HS-5 (cell line): ENCODE measurements at regions not wholly inside any gene's neighbourhood (a gene's known extent, or its start where the extent isn't known, plus 50 kb on each side); places are given as distances from the start of the nearest gene placed in this dataset.
"Not testable (repeated sequence)": the region's sequence is repeated elsewhere in the genome, so short reads cannot be mapped to it uniquely, and the experiment has no call there.

Experiments
- DNase-seq: peaks from one replicate; pipeline ENCODE4 v3.0.0-alpha.2; 2012; ENCODE audit warnings: low read depth

GRCh38 chr12:31906557-31907301, 52.5 kb upstream of the RESF1 start:
- DNase-seq = no peak

DNA sequence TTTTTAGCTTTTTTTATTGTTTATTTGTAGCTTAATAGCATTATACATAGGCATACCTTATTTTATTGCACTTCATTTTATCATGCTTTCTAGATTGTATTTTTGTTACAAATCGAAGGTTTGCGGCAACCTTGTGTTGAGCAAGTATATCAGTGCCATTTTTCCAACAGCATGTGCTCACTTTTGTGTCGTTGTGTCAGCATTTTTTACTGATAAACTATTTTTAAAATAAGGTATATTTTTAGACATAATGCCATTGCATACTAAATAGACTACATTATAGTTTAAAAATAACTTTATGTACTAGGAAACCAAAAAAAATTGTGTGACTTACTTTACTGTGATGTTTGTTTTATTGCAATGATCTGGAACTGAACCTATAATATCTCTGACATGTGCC, 56.2 kb upstream of the RESF1 start:
- DNase-seq = no peak

DNA sequence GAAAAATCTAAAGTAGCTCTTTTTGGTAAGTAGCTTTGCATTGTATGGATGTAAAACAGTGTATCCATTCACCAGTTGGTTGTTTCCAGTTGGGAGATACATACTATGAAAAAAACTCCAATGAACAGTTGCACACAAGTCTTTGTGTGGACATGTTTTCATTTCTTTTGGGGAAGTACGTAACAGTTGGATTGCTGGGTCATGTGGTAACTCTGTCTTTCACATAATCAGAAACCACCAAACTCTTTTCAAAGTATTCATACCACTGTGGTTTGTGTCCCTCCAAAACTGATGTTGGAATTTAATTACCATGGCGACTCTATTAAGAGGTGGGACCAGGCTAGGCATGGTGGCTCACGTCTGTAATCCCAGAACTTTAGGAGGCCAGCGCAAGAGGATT, 58.9 kb upstream of the RESF1 start:
- DNase-seq = no peak

DNA sequence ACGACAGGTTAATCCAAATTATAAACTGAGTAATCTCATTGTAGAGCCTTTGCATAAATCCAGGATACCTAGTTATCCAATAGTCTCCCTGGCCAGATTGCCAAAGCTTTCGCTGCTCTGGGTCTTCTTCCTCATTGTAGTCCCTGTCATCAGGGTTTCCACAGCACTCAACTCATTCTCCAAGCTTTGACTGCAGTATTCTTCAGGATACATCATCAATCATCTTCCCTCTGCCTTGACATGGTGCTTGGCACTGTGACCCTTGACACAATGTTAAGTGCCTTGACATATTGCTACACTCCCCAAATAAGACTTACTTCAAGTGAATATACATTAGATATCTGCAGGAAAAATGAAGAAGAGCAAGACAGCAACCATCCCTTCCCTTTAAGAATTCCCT, 60.1 kb upstream of the RESF1 start:
- no peak for DNase-seq

GRCh38 chr12:31897781-31898503, 61.3 kb upstream of the RESF1 start:
- DNase-seq = no peak

DNA sequence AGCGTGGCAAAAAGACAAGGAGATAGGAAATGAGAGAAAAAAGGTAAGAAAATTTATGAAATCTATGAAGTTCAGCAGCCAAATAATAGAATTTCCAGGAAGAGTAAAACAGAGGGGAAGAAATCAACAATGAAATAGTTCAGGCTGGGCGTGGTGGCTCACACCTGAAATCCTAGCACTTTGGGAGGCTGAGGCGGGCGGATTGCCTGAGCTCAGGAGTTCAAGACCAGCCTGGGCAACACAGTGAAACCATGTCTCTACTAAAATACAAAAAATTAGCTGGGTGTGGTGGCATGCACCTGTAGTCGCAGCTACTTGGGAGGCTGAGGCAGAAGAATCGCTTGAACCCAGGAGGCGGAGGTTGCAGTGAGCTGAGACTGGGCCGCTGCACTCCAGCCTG, 62.1 kb upstream of the RESF1 start:
- not testable (repeated sequence) for DNase-seq

- DNase-seq = no peak
Measured at GRCh38 chr12:31896514-31897039, 62.6 kb upstream of the RESF1 start.

GRCh38 chr12:31895449-31896150, 63.6 kb upstream of the RESF1 start:
- no peak for DNase-seq

DNA sequence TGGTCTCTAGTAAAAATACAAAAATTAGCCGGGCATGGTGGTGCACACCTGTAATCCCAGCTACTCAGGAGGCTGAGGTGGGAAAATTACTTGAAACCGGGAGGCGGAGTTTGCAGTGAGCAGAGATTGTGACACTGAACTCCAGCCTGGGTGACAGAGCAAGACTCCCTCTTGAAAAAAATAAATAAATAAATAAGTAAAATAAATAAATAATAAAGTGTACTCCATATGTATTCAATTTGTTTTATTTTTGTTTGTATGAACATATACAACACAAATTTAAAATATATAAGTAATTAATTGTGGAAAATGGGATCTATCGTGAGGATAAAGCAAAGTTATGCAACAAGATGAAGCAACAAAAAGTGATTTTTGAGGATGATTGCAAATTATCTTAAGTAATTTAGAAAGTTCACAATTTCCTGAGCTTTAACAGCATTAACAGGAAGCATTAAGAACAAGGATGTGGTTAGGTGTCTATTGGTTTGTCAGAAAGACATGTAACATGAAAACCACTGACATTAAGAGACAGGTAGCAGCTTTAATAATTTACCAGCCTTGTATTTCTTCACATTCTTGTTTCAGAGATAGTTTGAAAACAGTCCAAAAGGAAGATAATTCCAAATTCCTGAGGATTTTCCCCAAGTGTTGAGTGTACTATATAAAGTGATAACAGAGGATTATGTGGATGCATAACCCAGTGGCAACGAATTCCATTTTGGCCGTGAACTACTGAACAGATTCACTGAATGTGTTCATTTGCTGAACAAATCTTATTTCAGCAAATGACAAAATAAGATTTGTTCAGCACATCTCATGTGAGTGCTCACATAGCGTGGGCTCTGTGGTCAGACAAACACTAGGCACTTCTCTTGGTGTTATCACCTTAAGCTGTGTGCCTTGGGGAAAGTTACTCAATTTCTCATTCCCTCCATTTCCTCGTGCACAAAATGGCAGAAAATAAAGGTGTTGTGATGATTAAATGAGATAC, 68.6 kb upstream of the RESF1 start:
- DNase-seq = no peak

GRCh38 chr12:31887109-31887811, 72.0 kb upstream of the RESF1 start:
- DNase-seq = no peak

DNA sequence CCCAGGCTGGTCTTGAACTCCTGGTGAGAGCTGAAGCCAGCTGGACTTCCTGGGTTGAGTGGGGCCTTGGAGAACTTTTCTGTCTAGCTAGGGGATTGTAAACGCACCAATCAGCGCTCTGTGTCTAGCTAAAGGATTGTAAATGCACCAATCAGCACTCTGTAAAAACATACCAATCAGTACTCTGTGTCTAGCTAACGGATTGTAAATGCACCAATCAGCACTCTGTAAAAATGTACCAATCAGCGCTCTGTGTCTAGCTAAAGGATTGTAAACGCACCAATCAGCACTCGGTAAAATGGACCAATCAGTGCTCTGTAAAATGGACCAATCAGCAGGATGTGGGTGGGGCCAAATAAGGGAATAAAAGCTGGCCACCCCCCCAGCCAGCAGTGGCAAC, 76.5 kb upstream of the RESF1 start:
- DNase-seq = not testable (repeated sequence)

- DNase-seq = no peak
Measured at GRCh38 chr12:31880340-31880739, 78.9 kb upstream of the RESF1 start.

DNA sequence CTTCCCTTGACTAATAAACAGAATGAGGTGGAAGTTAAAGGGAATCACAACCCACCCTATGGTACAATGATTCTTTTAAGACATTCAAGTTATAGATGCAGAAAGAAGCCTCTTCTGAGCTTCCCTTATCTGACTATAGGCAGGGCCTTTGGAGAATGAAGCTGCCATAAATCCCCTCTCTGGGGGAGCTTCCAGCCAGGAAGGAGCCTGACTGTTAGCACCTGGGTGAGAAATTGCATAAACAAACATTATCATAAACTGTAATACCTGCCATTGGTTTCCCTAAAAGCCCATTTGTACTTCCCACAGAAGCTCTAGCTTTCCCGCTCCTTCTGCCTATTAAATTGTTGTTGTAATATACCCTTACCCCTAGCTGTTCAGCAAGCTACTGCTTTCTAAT, 81.3 kb upstream of the RESF1 start:
- no peak for DNase-seq

DNA sequence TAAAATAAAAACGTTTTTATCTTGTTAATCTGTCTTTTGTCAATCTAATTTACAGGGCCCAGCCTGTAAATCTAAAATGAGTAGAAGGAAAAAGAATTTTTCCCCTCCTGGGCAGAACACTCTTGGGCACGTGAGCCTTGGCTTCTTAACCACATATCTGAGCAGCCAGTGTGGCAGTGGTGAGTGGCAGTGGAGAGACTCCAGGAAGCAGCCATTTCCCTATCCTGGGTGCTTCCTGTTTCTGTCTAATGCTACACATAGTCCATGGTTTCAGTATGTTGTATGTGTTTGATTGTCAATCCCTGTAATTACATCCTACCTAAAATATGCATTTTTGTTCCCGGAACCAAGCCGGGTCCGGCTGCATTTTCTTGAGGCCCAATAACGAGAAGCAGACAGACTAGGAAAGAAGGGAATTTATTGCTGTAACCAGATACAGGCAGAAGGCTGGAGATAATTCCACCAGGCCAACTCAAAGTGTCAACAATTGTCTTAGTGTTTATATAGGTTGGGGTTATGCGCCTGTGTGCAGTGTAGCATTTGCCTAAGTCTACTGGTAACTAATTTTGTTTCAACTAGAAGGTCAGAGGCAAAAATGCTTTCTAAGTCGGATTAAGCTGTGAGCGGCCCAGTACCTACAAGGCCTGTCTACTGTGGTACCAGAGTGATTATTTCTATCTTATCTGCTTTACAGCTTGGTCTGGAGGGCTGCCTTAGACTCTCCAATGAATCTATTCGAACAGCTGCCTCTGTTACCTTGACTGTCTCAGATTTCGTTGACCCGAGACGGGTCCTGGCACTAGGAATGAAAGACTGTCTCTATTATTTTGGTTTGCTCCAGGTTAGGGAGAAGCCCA, 82.4 kb upstream of the RESF1 start:
- DNase-seq = no peak

DNA sequence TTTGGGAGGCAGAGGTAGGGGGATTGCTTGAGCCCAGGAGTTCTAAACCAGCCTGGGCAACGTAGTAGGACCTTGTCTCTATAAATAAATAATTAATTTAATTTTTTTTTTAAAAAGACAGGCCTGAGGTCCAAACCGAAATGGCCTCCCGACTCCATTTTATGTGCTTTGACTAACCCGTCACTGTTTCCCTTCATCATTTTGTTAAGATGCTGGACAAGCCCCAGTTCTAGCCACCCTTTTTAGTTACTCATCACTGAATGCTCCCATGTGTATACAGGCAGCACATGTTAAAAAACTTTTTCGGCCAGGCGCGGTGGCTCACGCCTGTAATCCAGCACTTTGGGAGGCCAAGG, 83.6 kb upstream of the RESF1 start:
- no peak for DNase-seq

GRCh38 chr12:31874961-31875608, 84.1 kb upstream of the RESF1 start:
- DNase-seq = peak; percentile 22

DNA sequence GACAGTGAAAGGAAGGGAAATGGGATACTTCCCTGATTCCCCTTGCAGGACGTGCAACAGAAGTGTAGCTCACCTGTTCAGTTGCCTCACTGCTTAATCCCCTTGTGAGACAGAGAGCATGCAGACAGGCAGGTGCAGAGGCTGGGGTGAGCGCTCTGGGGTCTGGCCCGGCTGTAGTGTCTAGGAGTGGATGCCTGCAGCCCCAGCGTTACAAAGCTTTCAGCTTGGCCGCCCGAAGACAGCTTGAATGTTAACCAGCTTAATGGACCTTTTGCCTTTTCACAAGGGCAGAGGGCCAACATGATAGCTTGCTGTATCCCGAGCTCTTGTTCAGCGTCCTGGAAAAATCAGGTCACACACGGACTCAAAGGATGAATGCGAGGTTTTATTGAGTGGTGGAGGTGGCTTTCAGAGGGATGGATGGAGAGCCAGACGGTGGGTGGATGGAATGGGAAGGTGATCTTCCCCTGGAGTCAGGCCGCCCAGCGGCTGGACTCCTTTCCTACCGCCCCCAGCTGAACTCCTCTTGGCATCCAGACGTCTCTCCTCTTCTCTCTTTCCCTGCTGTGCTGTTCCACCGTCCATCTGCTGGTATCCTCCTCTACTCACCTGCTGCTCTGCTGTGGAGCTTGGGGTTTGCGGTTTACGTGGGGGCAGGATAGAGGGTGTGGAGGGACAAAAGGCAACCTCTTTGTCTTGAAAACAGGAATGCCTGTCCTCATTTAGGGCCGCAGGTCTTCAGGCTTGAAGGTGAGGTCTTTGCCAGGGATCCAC, 86.2 kb upstream of the RESF1 start:
- no peak for DNase-seq

- no peak for DNase-seq
Measured at GRCh38 chr12:31869972-31870371, 89.2 kb upstream of the RESF1 start.

GRCh38 chr12:31868965-31869364, 90.2 kb upstream of the RESF1 start:
- DNase-seq = no peak
